GM13977 (cell line): ENCODE measurements at regions not wholly inside any gene's neighbourhood (a gene's known extent, or its start where the extent isn't known, plus 50 kb on each side); places are given as distances from the start of the nearest gene placed in this dataset.
"Not testable (repeated sequence)": the region's sequence is repeated elsewhere in the genome, so short reads cannot be mapped to it uniquely, and the experiment has no call there.

Source experiments
- DNase-seq: peaks from one replicate; pipeline ENCODE4 v3.0.0; 2012; ENCODE audit warnings: low spot score
- CTCF ChIP-seq: IDR thresholded peaks from 2 replicates; pipeline ENCODE4 v1.5.1; 2012; ENCODE audit warnings: mild to moderate bottlenecking, control low read depth; ENCODE audit not compliant: insufficient read depth; ENCODE audit errors: extremely low read depth, missing control alignments
- in situ Hi-C: fragments of 300-500 bp; cut with MboI; formaldehyde crosslinking; loops from one replicate; pipeline ENCODE4 v1.12.0; 2022; ENCODE audit warnings: low sequenced_read_pairs, low pct_unique_long_range_greater_than_20kb, mixed read lengths, inconsistent platforms; ENCODE audit not compliant: unreplicated experiment

- no peak for TF ChIP-seq CTCF
- no peak for DNase-seq
- in situ Hi-C loops, result no loop called here
Observed at GRCh38 chr18:51491678-51492372, 294.3 kb upstream of the MEX3C start.

DNA sequence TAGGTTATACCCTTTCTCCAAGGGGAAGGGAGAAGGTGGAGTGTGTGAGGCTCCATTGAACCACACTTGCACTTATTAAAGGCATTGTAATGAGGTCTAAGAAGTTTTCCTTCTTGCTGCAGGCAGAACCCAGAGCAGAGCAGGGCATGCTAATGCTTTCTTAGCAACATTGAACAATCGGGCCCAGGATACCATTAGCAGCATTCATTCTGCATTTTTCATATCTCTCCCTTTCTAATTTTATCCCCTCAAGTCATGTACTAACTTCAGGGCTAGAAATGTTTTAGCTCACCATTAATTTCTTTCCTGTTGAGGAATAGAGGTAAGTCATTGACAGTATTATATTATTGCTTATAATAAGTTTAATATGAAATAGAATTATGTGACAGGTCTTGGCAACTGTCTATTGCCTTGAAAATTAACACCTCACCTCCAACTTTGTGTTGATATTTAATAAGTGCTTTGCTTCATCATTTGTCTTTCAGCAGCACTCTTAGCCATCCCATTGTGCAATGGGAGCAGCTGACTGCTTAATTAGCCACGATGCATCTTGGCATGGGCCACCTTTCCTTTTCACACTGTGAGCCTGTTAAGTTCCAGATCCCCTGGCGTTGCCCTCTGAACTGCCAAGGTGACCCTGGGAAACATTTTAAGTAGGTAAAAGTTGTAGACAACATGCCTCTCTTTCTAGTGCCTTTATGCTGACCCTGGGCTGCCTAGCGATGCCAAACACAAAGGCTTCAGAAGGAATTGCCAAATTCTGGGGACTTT lies 300.8 kb upstream of the MEX3C start:
- no peak for DNase-seq
- TF ChIP-seq CTCF, result no peak
- in situ Hi-C loops, result no loop called here

DNA sequence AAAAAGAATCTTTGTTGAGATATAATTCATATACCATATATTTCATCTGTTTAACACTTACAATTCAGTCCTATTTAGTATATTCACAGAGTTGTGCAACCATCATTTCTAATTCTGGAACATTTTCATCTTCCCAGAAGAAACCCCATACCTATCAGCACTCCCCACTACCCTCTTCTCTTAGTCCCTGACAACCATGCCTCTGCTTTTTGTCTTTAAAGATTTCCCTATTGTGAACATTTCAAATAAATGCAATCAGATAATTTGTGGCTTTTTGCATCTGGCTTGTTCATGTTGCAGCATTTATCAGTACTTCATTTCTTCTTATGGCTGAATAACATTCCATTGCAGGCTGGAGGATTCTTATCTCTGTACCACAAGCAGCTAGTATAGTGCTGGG lies 305.9 kb upstream of the MEX3C start:
- in situ Hi-C loops, result no loop called here
- DNase-seq, result no peak
- no peak for TF ChIP-seq CTCF

GRCh38 chr18:51506811-51507210 lies 309.3 kb upstream of the MEX3C start:
- TF ChIP-seq CTCF, result no peak
- in situ Hi-C loops, result no loop called here
- DNase-seq, result no peak

DNA sequence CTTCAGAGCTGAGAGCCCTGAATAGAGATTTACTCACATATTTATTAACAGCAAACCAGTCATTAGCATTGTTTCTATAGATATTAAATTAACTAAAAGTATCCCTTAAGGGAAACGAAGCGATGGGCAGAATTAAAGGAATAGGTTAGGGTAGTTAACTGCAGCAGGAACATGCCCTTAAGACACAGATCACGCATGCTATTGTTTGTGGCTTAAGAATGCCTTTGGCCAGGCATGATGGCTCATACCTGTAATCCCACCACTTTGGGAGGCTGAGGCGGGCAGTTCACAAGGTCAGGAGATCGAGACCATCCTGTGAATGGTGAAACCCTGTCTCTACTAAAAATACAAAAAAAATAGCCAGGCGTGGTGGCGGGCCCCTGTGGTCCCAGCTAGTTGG lies 310.9 kb upstream of the MEX3C start:
- in situ Hi-C loops, DNase-seq: not testable (repeated sequence)

GRCh38 chr18:51510020-51510419 lies 312.5 kb upstream of the MEX3C start:
- in situ Hi-C loops, result no loop called here
- DNase-seq, result no peak
- no peak for TF ChIP-seq CTCF

- no peak for DNase-seq
- TF ChIP-seq CTCF, result no peak
- in situ Hi-C loops, result no loop called here
Observed at GRCh38 chr18:51513517-51513916, 316.0 kb upstream of the MEX3C start.
